ENCODE measurements at regions not wholly inside any gene's neighbourhood (a gene's known extent, or its start where the extent isn't known, plus 50 kb on each side); places are given as distances from the start of the nearest gene placed in this dataset.

DNA sequence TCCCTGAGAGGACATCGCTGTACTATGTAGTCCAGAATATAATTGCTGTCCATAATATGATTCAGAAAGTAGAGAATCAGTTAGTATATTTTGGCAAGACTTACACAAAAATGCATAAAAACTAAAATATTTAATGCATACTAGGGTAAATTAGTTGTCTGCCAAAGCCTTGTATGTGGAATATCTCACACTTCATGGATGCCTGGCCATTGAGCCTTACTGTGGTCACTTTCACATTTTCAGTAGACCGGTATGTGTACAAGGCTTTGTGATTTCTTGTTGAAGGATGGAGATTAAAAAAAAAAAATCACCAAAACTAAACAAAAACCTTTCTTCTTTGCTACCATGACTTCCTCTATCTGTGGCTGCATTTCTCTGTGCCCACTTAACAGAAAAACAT is 197.3 kb upstream of the DDHD1 start:
- Histone ChIP-seq H3F3A (replicated peaks; ENCODE audit: insufficient read depth) (no peaks in the 10 kb centered on the region), H3K27me3 (ENCODE audit: insufficient read depth) (no peaks in the 10 kb centered on the region), H3K27ac (ENCODE audit: low read depth in 2 of 2, low read length in 1 of 2) (no peak overlapping the region), H3K36me3 (replicated peaks in 1 of 2; ENCODE audit: control insufficient read depth in 1 of 2, insufficient read depth in 2 of 2, low read length in 1 of 2) (no peaks in the 10 kb centered on the region), H3K4me3 (ENCODE audit: low read depth in 2 of 2, low read length in 1 of 2) (no peak overlapping the region), H2AFZ (ENCODE audit: low read depth) (no peak overlapping the region), H3K9me3 (no peaks in the 10 kb centered on the region), H3K9ac (no peak overlapping the region), H3K4me2 (no peak overlapping the region), H3K9me2 (no peaks in the 10 kb centered on the region), H3K79me2 (ENCODE audit: insufficient read depth) (no peaks in the 10 kb centered on the region), H3K4me1 (ENCODE audit: control insufficient read depth in 1 of 2, insufficient read depth in 2 of 2, low read depth in 1 of 2, low read length in 1 of 2) (peaks cover 0 to under 1% of the 10 kb centered on the region in 2 experiments; a peak in 1 of 4 replicates), H4K20me1 (ENCODE audit: insufficient read depth) (no peaks in the 10 kb centered on the region)
- POLR2A ChIA-PET, result no interaction called here
- WGBS (ENCODE audit: low lambda C conversion rate), result 86% methylated on average over 2 of the region's 2 CpGs
- CTCF ChIA-PET, result no interaction called here
- TF ChIP-seq TCF12 (IDR thresholded peaks at IDR 0.05), result no peak
- DNase-seq, result no peak

DNA sequence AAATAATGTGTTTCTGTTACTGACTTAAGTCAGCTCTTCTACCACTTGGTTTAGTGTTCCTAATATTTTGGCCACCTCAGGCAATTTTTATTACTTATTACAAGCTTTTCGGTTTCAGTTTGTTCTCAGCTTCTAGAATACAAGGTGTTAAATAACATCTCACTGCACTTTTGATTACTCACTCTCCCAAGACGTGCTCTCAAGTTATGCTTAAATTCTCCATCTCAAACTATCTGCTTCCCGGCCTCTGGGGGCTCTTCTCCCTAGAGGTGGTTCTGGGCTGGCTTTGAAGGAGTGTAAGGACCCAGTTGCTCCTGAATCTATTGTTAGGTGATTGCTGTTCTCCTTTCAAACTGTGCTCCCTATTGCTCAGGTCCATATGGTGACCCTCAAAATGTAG is 193.9 kb upstream of the DDHD1 start:
- H3K4me2 ChIP-seq, result no peak overlapping the region
- no peaks in the 10 kb centered on the region for H3K4me1 ChIP-seq (ENCODE audit: control insufficient read depth in 1 of 2, insufficient read depth in 2 of 2, low read depth in 1 of 2, low read length in 1 of 2)
- no peaks in the 10 kb centered on the region for H4K20me1 ChIP-seq (ENCODE audit: insufficient read depth)
- H3K36me3 ChIP-seq (replicated peaks in 1 of 2; ENCODE audit: control insufficient read depth in 1 of 2, insufficient read depth in 2 of 2, low read length in 1 of 2), result no peaks in the 10 kb centered on the region
- no peaks in the 10 kb centered on the region for H3K9me3 ChIP-seq
- no peak overlapping the region for H3K9ac ChIP-seq
- H2AFZ ChIP-seq (ENCODE audit: low read depth), result no peak overlapping the region
- H3K27me3 ChIP-seq (ENCODE audit: insufficient read depth), result no peaks in the 10 kb centered on the region
- ChIA-PET CTCF (no interaction called here), POLR2A (no interaction called here)
- no peak for TF ChIP-seq SIN3A (IDR thresholded peaks at IDR 0.05; ENCODE audit: borderline replicate concordance, low read depth, low read length)
- no peak for DNase-seq
- no peaks in the 10 kb centered on the region for H3K79me2 ChIP-seq (ENCODE audit: insufficient read depth)
- H3K9me2 ChIP-seq, result no peaks in the 10 kb centered on the region
- no peak overlapping the region for H3K27ac ChIP-seq (ENCODE audit: low read depth in 2 of 2, low read length in 1 of 2)
- no peaks in the 10 kb centered on the region for H3F3A ChIP-seq (replicated peaks; ENCODE audit: insufficient read depth)
- no peak overlapping the region for H3K4me3 ChIP-seq (ENCODE audit: low read depth in 2 of 2, low read length in 1 of 2)
- 47% methylated on average over 3 of the region's 3 CpGs for WGBS (ENCODE audit: low lambda C conversion rate)

DNA sequence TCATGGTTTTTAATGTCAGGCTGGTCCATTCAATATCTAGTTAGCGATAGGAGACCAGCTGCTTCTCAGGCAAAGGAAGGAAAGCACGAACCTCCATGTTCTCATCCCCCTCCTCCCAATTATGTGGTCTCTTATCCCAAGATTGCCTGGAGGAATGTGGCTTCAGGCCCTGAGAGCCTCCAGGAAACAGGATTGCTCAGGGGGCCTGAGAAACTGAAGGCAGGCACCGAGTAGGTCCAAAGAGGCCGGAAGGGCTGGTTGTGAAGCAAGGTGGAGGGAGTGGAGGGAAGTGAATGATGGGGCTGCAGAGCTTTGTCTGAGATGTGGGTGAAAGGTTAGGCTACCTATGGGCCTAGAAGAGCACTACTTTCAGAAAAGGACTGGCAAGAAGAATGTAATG is 188.2 kb upstream of the DDHD1 start:
- no peaks in the 10 kb centered on the region for H3K9me3 ChIP-seq
- no peak overlapping the region for H2AFZ ChIP-seq (ENCODE audit: low read depth)
- DNase-seq, result no peak
- H3K4me3 ChIP-seq (ENCODE audit: low read depth in 2 of 2, low read length in 1 of 2), result no peak overlapping the region
- H3K4me2 ChIP-seq, result no peak overlapping the region
- H3K9ac ChIP-seq, result no peak overlapping the region
- CTCF ChIA-PET, result interaction anchor here (1.7 kb wide), 1 partner anchor 35 kb away, joined by 7 read pairs; no protein-coding TSS in a partner anchor
- POLR2A ChIA-PET, result no interaction called here
- H3K36me3 ChIP-seq (replicated peaks in 1 of 2; ENCODE audit: control insufficient read depth in 1 of 2, insufficient read depth in 2 of 2, low read length in 1 of 2), result no peaks in the 10 kb centered on the region
- no peaks in the 10 kb centered on the region for H3K79me2 ChIP-seq (ENCODE audit: insufficient read depth)
- TF ChIP-seq RFX5 (IDR thresholded peaks at IDR 0.05; ENCODE audit: low read length) (no peak), YY1 (IDR thresholded peaks at IDR 0.05; ENCODE audit: low read depth) (no peak), CHD2 (IDR thresholded peaks at IDR 0.05; ENCODE audit: low read length, partially characterized antibody) (no peak), FOSL2 (IDR thresholded peaks at IDR 0.05; ENCODE audit: borderline replicate concordance, low read depth) (no peak), RAD21 (IDR thresholded peaks at IDR 0.05; ENCODE audit: low read length) (no peak), JUND (IDR thresholded peaks at IDR 0.05) (no peak), POLR2AphosphoS5 (IDR thresholded peaks at IDR 0.05; ENCODE audit: low read depth, low read length) (no peak), EP300 (IDR thresholded peaks at IDR 0.05; ENCODE audit: borderline replicate concordance in 1 of 2, low read depth in 1 of 2, low read length in 1 of 2) (no peak), RCOR1 (IDR thresholded peaks at IDR 0.05; ENCODE audit: low read length) (no peak), MEF2A (IDR thresholded peaks at IDR 0.05; ENCODE audit: borderline replicate concordance, low read depth) (no peak), MXI1 (IDR thresholded peaks at IDR 0.05; ENCODE audit: low read depth, low read length) (no peak), SIN3A (IDR thresholded peaks at IDR 0.05; ENCODE audit: borderline replicate concordance, low read depth, low read length) (no peak)
- TF ChIP-seq, protein P1, sequence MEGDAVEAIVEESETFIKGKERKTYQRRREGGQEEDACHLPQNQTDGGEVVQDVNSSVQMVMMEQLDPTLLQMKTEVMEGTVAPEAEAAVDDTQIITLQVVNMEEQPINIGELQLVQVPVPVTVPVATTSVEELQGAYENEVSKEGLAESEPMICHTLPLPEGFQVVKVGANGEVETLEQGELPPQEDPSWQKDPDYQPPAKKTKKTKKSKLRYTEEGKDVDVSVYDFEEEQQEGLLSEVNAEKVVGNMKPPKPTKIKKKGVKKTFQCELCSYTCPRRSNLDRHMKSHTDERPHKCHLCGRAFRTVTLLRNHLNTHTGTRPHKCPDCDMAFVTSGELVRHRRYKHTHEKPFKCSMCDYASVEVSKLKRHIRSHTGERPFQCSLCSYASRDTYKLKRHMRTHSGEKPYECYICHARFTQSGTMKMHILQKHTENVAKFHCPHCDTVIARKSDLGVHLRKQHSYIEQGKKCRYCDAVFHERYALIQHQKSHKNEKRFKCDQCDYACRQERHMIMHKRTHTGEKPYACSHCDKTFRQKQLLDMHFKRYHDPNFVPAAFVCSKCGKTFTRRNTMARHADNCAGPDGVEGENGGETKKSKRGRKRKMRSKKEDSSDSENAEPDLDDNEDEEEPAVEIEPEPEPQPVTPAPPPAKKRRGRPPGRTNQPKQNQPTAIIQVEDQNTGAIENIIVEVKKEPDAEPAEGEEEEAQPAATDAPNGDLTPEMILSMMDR (IDR thresholded peaks at IDR 0.05), result no peak
- TF ChIP-seq, protein P2, sequence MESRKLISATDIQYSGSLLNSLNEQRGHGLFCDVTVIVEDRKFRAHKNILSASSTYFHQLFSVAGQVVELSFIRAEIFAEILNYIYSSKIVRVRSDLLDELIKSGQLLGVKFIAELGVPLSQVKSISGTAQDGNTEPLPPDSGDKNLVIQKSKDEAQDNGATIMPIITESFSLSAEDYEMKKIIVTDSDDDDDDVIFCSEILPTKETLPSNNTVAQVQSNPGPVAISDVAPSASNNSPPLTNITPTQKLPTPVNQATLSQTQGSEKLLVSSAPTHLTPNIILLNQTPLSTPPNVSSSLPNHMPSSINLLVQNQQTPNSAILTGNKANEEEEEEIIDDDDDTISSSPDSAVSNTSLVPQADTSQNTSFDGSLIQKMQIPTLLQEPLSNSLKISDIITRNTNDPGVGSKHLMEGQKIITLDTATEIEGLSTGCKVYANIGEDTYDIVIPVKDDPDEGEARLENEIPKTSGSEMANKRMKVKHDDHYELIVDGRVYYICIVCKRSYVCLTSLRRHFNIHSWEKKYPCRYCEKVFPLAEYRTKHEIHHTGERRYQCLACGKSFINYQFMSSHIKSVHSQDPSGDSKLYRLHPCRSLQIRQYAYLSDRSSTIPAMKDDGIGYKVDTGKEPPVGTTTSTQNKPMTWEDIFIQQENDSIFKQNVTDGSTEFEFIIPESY (IDR thresholded peaks at IDR 0.05; ENCODE audit: borderline replicate concordance, low read depth), result no peak
- TF ChIP-seq, protein P3, sequence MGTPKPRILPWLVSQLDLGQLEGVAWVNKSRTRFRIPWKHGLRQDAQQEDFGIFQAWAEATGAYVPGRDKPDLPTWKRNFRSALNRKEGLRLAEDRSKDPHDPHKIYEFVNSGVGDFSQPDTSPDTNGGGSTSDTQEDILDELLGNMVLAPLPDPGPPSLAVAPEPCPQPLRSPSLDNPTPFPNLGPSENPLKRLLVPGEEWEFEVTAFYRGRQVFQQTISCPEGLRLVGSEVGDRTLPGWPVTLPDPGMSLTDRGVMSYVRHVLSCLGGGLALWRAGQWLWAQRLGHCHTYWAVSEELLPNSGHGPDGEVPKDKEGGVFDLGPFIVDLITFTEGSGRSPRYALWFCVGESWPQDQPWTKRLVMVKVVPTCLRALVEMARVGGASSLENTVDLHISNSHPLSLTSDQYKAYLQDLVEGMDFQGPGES (IDR thresholded peaks at IDR 0.05; ENCODE audit: low read depth, low read length), result no peak
- TF ChIP-seq, protein P4, sequence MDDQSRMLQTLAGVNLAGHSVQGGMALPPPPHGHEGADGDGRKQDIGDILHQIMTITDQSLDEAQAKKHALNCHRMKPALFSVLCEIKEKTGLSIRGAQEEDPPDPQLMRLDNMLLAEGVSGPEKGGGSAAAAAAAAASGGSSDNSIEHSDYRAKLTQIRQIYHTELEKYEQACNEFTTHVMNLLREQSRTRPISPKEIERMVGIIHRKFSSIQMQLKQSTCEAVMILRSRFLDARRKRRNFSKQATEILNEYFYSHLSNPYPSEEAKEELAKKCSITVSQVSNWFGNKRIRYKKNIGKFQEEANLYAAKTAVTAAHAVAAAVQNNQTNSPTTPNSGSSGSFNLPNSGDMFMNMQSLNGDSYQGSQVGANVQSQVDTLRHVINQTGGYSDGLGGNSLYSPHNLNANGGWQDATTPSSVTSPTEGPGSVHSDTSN (IDR thresholded peaks at IDR 0.05), result no peak
- no peaks in the 10 kb centered on the region for H3F3A ChIP-seq (replicated peaks; ENCODE audit: insufficient read depth)
- no peaks in the 10 kb centered on the region for H3K4me1 ChIP-seq (ENCODE audit: control insufficient read depth in 1 of 2, insufficient read depth in 2 of 2, low read depth in 1 of 2, low read length in 1 of 2)
- no peaks in the 10 kb centered on the region for H3K9me2 ChIP-seq
- H3K27ac ChIP-seq (ENCODE audit: low read depth in 2 of 2, low read length in 1 of 2), result no peak overlapping the region
- H3K27me3 ChIP-seq (ENCODE audit: insufficient read depth), result no peaks in the 10 kb centered on the region
- H4K20me1 ChIP-seq (ENCODE audit: insufficient read depth), result no peaks in the 10 kb centered on the region
- 63% methylated on average over 4 of the region's 4 CpGs for WGBS (ENCODE audit: low lambda C conversion rate)
